ENCODE measurements at regions not wholly inside any gene's neighbourhood (a gene's known extent, or its start where the extent isn't known, plus 50 kb on each side); places are given as distances from the start of the nearest gene placed in this dataset.

- no peak for TF ChIP-seq CTCF (IDR thresholded peaks at IDR 0.05; ENCODE audit: low read length)
- no peak for TF ChIP-seq EZH2 (optimal IDR thresholded peaks at IDR 0.05; ENCODE audit: low read depth, low read length)
- TF ChIP-seq EZH2phosphoT487 (IDR thresholded peaks at IDR 0.05; ENCODE audit: low read length), result no peak
Measured at GRCh38 chr2:104432991-104433390, 420.9 kb upstream of the POU3F3 start.

Measured in MM.1S (cell line).